NCI-H187 (cell line): ENCODE measurements at regions not wholly inside any gene's neighbourhood (a gene's known extent, or its start where the extent isn't known, plus 50 kb on each side); places are given as distances from the start of the nearest gene placed in this dataset.

Experiments used
- DNase-seq, 2 experiments: peaks; one replicate each; lab custom pipeline; 2025; lab: John Stamatoyannopoulos, UW

DNA sequence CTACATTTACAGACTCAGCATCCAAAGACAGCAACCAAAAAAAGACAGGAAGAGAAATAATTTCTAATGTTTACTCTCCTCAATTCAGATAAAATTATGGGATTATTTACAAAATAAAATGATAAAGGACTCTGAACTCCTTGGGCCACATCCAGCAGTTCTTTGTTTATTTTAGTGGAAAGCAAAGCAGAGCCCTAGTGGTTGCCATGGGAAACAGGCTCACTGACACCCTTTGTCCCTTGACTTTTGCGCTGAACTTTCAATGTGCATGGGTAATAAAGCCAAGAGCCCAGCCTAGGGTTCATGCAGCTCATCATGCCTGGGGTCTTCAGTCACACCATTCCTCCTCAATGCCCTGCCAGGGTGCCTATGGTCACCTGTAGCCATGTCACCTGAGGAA is 442.6 kb upstream of the IGFBP3 start:
- no peak for DNase-seq

- DNase-seq, result no peak
Measured at GRCh38 chr7:46360811-46361210, 439.7 kb upstream of the IGFBP3 start.

DNA sequence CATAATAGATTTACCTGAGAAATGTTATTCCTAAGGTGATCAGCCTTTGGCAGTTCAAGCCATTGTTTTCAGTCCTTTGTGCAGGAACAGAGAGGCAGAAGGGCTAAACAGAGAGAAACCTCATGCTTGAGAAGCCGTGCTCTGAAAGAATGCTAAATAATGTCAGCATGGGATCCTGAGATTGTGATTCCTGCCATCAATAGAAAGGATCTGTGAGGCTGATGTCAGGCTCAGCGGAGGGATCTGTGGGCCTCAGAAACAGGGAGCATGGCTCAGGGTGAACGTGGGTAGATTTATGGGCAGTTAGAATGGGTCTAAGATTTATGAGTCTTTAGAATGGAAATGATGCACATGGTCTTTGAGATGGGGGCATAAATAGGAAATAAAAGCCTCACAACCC is 439.2 kb upstream of the IGFBP3 start:
- no peak for DNase-seq

DNA sequence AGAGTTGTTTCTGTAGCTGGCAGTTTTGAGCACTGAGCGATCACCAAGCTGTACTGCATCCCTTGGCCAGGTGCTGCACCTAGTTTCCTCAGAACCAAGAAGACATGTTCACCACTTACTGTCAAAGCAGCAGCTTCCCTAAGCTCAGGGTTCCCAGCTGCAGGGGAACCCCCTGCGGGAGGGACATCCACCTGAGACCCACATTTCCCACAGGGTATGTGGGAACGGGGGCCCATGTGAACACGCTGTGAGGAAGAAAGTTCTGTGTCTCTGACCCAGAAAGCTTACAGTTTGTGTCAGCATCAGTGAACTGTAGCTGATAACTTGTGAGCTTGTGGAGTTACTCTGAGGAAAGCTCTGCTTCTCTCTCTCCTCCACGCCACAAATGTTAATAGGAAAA is 436.8 kb upstream of the IGFBP3 start:
- DNase-seq, result no peak

- no peak for DNase-seq
Measured at GRCh38 chr7:46357290-46357689, 436.2 kb upstream of the IGFBP3 start.

- no peak for DNase-seq
Measured at GRCh38 chr7:46356371-46356770, 435.3 kb upstream of the IGFBP3 start.

DNA sequence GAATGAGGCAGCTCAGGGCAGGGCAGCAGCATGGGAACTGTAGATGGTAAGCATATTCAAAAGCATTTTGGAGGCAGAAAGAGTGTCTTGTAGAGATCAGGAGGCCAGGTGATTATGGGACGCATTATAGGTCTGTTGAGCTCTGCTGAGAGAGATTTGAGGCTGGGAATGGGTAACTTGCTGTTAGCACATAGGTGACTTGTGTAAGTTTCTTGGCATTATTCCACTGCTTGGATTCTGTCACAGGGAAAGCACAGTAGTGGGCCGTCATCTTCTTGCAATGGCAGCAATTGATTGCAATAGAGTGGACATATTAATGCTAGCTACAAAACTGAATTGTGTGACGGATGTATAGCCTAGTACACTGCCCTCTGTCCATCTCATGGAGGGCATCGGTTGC is 434.3 kb upstream of the IGFBP3 start:
- no peak for DNase-seq

DNA sequence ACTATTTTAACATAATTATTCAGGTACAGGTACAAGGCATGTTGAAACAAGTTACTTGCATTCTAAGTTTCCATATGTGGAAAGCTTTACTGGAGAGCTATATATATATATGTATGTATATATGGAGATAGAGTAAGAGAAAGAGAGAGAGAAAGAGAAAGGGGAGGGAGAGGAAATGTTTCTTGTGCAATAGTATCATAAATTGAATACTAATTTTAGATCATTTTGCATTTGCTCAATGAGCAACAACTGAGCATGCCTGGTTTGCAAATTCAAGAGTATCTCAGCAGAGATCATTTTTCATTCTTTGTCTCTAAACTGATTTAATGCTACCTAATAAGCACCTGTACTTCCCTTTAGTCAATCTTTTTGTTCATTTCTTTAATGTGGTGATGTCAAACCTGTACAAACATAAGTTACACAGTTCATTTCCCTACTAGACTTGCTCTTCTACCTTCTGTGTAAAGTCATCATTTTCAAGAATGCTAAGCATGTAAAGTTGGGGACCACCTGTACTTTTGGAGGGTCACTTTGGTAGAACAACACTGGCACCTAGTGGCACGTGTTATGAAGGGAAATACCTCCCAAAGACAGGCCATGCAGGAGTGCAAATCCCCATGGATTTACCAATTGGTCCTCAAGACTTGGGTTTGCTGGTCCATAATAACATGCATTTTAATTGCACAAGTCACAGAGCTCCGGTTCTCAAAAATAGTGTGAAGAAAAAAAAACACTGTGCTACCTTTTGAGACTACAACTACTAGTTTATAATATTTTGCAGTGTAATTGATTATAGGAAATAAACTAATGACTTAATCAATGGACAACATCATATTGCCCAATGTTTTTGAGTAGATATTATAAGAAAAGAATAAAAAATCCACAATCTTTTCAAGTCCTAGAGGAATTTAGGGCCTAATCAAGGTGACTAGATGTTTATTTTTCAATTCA is 431.2 kb upstream of the IGFBP3 start:
- no peak for DNase-seq

GRCh38 chr7:46349490-46349889 is 428.4 kb upstream of the IGFBP3 start:
- no peak for DNase-seq

DNA sequence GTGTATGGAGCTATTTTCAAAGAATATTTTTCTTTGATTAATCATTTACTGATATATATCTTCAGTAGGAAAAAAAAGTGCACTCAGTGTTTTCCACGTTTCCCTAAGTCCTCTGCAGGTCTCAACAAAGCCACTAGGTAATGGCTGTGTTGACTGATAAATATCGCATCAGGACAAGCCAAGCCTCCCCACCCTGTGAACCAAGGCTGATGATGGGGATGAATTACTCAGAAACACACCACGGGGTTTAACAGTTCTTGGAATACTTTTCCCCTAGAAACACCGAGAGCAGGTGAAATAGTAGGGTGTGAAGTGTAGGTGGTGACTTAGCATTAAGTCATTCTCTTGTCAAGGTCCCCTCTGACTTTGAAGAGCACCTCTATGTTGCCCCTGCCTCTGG is 423.5 kb upstream of the IGFBP3 start:
- DNase-seq, result no peak

GRCh38 chr7:46343802-46344201 is 422.7 kb upstream of the IGFBP3 start:
- no peak for DNase-seq

- DNase-seq, result no peak
Measured at GRCh38 chr7:46322937-46323336, 401.9 kb upstream of the IGFBP3 start.

DNA sequence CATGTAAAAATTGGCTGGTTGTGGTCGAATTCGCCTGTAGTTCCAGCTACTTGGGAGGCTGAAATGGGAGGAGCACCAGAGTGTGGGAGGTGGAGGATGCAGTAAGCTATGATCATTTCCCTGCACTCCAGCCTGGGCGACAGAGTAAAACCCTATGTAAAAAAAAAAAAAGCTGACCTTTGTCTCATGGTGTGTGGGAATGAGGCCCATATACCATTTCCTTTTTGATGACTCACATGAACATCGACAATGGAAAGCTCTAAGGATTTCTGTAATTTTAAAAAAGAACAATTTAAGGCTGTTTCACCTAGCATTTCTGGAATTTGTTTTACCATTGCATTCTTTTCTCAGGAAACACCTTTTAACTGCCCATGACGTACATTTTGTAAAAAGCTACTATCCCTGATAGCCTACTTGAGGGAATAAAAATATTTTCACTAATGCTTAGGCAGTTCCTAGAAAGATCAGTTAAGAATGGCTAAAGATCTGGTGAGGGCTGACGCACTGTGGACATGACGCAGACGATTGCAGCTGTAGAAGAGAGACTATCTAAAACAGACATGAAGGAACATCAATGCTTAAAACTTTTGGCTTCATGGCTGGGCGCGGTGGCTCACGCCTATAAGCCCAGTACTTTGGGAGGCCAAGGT is 400.6 kb upstream of the IGFBP3 start:
- DNase-seq, result no peak

- no peak for DNase-seq
Measured at GRCh38 chr7:46320956-46321355, 399.9 kb upstream of the IGFBP3 start.

- DNase-seq, result no peak
Measured at GRCh38 chr7:46319841-46320240, 398.8 kb upstream of the IGFBP3 start.

DNA sequence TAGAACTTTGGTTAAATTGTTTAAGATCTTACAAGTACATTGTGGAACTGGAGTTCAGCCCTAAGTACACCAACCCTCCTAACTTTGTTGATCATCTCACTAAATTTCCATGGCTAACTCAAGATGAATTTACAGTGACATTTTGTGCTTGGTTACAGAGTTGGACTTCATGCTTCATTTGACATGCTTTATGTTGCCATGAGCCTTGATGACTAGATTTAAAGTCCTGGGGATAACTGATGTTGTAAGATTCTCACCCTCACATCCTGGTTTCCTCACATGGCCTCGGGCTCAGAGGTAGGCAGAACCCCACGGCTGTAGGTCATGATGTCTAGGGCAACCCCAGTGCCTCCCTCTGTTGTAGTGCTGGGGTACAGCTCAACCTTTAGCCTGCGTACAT is 397.2 kb upstream of the IGFBP3 start:
- no peak for DNase-seq

DNA sequence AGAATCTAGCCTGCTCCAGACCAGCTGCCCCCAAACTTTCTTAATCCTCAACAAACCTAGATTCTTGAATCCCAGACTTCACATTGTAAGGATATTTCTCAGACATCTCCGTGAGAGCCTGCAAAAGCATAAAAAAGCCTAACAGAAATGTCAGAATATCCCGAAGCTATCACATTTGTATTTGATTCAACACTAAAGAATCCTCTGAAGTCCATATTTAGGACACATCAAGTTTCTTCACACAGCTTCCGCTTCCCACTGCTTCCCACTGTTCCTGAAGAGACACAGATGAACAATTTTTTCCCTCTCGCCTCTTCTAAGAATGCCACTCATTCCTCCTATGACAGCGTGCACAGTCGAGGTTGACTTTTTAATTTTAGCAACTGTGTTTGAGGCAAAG is 396.2 kb upstream of the IGFBP3 start:
- no peak for DNase-seq

DNA sequence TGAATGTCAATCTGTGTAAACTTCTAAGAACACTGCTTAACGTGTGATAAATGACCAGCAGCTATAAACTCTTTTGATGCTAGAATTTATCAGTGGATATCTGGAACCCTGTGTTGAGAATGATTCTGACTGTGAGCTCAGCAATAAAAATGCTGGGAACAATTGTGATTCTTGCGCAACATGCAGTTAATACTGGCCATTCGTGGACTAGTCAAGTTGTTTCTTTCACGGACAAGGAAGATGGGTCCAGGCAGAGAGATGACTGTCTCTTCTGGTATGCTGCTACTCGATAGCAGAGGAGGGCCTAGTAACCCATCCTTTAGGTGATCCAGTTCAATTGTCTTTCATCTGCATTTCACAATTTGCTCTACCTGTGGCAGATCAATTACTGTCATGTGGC is 394.8 kb upstream of the IGFBP3 start:
- DNase-seq, result no peak

DNA sequence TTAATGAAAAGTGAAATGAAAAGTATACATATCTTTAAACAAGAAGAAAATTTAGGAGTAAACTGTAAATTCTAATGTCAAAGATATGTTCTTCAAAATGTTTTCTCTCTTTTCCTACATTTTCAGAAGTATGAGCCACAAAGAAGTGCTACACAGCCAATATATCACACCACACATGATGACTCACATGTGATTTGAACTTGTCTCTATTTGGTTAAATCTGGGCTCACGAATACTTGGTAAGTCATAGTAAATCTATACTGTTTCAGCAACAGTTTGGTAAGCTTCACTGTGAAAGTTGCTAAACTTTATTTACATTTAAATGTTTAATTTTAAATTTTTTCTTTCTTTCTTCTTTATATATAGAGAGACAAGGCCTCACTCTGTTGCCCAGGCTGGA is 380.6 kb upstream of the IGFBP3 start:
- DNase-seq, result no peak

DNA sequence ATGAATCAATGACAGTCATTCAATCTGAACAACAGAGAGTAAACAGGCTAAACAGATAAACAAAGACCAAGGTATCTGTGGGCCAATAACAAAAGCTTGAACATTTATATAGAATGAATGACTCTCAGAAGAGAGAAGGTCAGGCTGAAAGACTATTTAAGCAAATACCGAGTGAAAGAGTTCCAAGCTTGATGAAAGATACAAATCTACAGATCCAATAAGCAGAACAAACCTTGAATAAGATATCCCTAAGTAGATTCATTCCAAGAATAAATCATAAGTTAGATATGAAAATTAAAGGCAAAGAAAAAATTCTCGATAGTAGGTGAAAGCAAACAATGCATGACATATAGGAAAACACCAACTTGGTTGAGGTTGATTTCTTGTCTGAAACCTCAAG is 376.4 kb upstream of the IGFBP3 start:
- no peak for DNase-seq

DNA sequence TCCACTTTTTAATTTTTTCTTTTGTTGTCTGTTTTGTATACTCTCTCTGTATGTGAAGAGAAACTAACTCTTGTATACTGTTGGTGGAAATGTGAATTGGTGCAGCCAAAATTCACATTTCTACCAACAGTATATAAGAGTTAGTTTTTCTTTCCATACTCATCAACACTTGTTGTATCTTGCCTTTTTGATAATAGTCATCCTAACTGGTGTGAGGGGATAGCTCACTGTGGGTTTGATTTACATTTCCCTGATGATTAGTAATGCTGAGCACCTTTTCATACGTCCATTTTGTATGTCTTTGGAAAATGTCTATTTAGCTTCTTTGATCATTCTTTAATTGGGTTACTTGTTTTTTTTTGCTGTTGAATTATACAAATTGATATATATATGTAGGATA is 375.5 kb upstream of the IGFBP3 start:
- DNase-seq, result no peak

DNA sequence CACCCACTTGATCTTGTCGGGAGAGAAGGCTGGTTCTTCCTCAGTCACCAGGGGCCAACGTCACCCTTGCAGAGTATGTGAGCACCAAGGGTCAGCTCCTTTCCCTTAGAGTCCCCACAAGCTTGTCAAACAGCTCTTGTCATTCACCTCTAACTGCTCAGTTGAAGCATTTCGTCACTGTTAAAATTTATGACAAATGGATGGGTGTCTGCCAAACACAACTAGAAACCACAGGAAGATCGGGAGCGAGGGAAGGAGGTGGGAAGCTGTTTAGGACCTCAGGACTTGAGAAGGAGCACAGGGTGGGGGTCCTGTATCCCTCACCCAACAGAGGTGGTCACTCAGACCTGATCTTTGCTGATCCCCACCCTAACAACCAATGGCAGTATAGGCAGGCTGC is 373.3 kb upstream of the IGFBP3 start:
- DNase-seq, result no peak

- no peak for DNase-seq
Measured at GRCh38 chr7:46292741-46293140, 371.7 kb upstream of the IGFBP3 start.
